Epithelial cell of prostate (primary cell): ENCODE measurements at regions not wholly inside any gene's neighbourhood (a gene's known extent, or its start where the extent isn't known, plus 50 kb on each side); places are given as distances from the start of the nearest gene placed in this dataset.

Experiments
- DNase-seq: peaks from one replicate; pipeline ENCODE4 v3.0.0-alpha.2; 2011; ENCODE audit warnings: low read depth, low spot score
- H3K27ac ChIP-seq: fragments of 450-650 bp; 2 replicates; pipeline ENCODE4 v1.5.1; 2017; ENCODE audit warnings: mild to moderate bottlenecking

DNA sequence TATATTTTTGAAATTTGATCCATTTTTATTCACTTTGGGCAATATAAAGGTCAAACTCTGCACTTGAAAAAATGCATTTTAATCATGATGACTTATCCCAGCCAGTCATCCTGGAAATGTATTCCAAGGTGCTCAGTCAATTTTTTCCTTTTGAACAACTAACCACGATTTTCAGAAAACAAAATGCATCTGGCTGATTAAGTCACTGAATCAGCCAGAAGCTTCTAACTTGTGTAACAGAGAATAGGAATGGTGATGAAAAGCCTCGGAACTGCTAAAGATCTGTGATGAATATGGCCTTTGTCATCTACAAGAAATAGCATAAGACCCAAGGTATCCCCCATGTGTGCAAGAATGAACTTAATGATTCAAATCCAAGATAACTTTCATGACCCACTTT, 572.7 kb downstream of the EPHA4 start:
- H3K27ac ChIP-seq, result no peak overlapping the region
- DNase-seq, result no peak

DNA sequence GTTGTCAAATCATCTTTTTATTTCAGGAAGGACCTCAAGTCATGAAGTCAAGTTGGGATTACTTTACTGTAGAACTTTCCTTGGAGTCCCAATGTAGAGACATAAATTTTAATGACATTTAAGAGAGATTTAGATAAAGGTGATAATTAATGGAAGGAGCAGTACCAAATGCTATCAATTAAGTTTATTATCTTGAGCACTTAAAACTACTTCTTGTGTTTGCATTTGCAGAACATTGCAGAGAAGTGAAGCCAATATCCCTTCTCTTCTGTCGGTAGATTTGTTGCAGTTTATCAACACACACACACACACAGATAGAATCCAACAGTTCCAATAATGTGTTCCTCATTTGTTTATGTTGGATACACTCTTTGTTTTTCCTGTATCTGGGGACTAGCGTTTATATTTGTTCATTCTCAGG, 570.7 kb downstream of the EPHA4 start:
- no peak overlapping the region for H3K27ac ChIP-seq
- DNase-seq, result no peak

DNA sequence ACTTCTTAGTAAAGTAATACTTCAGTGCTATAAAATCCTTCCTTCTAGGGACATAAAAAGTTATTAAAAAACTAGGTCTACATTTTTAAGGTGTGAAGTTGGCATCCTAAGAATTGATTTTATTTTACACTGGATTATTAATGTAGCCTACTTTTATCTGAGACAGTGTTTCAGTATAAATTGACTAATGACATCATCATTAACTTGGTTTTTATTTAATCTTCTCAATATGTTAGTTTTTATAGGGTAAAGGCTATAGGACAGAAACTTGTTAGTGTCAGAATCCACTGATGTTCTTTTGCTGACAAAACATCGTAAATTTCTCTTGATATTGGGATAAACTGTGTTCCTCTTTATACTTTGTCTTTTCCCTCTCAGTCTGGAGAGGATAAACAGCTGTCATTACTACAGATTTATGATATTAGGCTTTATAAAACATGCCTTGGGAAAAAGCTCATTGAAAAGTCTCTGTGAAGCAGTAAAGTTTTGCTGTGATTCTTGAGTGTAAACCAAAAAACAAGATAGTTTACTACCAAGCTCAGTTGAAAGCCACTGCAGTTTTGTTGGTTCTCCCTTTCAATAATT, 569.9 kb downstream of the EPHA4 start:
- no peak for DNase-seq
- no peak overlapping the region for H3K27ac ChIP-seq

GRCh38 chr2:221005338-221005737, 566.8 kb downstream of the EPHA4 start:
- no peak overlapping the region for H3K27ac ChIP-seq
- DNase-seq, result no peak

- no peak for DNase-seq
- H3K27ac ChIP-seq, result no peak overlapping the region
Observed at GRCh38 chr2:221006084-221006483, 566.0 kb downstream of the EPHA4 start.

GRCh38 chr2:221016551-221016950, 555.6 kb downstream of the EPHA4 start:
- H3K27ac ChIP-seq, result no peak overlapping the region
- no peak for DNase-seq

- H3K27ac ChIP-seq, result no peak overlapping the region
- no peak for DNase-seq
Observed at GRCh38 chr2:221018262-221018661, 553.8 kb downstream of the EPHA4 start.

- DNase-seq, result no peak
- H3K27ac ChIP-seq, result no peak overlapping the region
Observed at GRCh38 chr2:221019668-221020067, 552.4 kb downstream of the EPHA4 start.

DNA sequence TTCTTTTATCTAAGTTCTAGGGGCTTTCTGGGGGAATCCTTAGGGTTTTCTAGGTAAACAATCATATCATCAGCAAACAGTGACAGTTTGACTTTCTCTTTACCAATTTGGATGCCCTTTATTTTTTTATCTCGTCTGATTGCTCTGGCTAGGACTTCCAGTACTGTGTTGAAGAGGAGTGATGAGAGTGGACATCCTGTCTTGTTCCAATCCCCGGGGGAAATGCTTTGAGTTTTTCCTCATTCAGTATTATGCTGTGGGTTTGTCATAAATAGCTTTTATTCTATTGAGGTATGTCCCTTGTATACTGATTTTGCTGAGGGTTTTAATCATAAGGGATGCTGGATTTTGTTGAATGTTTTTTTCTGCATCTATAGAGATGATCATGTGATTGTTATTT, 549.5 kb downstream of the EPHA4 start:
- H3K27ac ChIP-seq, result no peak overlapping the region
- DNase-seq, result no peak

DNA sequence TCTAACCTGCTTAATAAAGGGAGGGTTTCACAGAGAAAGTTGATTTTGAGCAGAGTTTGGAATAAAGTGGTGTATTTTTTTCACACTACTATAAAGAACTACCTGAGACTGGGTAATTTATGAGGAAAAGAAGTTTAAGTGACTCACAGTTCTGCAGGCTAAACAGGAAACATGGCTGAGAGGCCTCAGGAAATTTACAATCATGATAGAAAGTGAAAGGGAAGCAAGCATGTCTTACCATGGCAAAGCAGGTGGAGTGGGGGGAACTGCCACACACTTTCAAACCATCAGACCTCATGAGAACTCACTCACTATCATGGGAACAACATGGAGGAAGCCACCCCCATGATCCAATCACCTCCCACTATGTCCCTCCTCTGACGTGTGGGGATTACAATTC, 546.7 kb downstream of the EPHA4 start:
- DNase-seq, result no peak
- no peak overlapping the region for H3K27ac ChIP-seq

GRCh38 chr2:221034026-221034701, 537.9 kb downstream of the EPHA4 start:
- no peak for DNase-seq
- no peak overlapping the region for H3K27ac ChIP-seq

DNA sequence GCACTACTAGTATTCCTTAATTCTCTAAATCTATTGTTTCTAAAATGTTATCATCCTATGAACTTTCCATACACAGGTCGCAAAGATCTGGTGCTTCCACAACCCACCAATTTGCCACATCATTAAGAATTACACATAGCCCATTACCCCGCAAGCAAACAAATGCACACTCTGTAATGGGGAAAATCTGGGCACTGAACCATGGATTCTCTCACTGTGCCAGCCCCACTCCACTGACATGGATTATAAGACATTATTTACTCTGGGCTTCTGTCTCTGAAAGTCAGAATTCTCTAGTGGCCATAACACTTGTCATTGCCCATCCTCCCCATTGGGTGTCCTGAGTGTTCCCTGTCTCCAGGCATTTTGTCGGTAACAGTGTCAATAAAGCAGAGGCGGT, 537.1 kb downstream of the EPHA4 start:
- no peak for DNase-seq
- no peak overlapping the region for H3K27ac ChIP-seq

GRCh38 chr2:221042926-221043325, 529.2 kb downstream of the EPHA4 start:
- no peak for DNase-seq
- H3K27ac ChIP-seq, result no peak overlapping the region

GRCh38 chr2:221044781-221045180, 527.3 kb downstream of the EPHA4 start:
- no peak for DNase-seq
- no peak overlapping the region for H3K27ac ChIP-seq

DNA sequence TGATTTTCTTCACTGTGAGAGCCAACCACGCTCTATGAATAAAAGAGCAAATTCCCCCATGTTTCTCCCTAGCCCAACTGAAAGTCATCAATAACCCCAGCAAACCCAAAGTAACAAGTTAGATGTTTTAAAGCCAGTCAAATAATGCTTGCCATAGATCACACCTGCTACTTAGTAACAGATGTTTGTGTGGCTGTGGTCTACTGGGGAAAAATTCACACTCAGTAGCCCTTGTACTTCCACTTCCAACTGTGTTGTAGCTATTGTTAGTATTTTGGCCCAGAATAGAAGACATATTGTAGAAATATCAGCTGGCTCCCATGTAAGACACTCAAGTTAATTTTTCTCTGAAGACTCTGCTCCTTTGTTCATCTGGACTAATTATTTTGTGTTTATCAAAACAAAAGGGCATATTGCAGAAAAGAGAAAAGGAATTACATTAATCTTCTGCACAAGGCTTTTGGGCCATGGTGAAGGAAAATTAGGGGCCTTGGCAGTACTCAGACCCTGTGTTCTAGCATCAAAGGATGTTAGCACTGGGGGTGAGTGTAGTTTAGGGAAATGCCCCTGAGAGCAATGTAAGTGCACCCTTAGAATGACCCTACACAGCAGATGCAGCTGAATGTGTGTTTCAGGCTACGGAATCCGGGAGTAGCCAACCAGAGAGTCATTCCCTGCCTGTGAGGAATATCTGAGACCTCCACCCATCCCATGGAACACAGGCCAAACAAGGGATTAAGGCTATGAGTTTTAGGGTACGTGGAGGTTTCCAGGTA, 521.9 kb downstream of the EPHA4 start:
- no peak for DNase-seq
- H3K27ac ChIP-seq, result no peak overlapping the region

DNA sequence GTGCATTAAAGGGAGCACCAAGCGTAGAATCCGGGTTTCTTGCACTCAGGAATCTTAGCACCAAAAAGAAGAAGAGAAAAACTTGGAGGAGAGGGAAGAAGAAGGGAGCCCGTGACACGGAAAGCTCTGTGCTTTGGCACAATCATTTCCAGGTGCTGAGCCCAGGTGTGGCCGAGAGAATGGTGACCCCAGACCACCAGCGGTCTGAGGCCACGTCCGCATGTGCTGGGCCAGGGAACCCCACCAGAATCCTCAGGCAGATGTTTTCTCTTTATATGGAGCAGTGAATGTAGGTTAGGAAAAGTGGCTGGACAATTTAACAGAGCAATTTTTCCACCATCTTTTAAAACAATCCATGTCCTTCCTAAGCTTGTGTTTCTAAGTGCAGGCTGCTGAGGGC, 520.9 kb downstream of the EPHA4 start:
- H3K27ac ChIP-seq, result no peak overlapping the region
- no peak for DNase-seq

DNA sequence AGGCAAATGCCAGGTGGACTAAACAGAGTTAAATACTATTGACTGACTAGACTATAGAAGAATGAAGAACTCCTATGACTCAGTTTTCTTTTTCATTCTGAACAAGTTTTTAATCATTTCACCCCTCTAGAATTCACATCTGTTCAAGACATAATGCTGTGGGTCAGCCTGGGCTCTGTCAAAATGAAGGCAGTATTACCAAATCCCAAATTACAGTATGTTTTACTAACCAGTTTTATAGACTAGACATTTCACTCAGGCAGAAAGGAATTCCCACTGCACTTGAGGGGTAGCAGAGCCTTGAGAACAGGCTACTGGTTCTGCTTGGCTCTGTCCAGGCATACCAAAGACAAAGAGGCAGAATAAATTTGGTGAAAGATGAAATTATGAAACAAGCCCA, 511.7 kb downstream of the EPHA4 start:
- H3K27ac ChIP-seq, result no peak overlapping the region
- no peak for DNase-seq

DNA sequence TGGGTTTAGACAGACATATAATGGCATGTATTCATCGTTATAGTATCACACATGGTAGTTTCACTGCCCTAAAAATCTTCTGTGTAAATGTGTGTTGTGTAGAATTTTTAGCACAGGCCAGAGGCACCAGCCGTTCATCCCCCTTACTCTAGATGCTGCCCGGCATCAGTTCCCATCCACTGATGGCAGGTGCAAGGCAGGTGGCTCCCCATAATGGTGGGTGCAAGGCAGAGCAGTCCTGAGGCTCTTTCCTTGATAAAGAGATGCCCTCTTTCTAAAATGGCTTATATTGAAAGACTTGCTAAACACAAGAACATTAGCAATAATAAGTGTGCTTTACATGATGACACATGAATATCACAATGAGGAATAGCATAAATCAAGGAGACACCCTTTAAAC, 508.5 kb downstream of the EPHA4 start:
- no peak for DNase-seq
- H3K27ac ChIP-seq, result no peak overlapping the region

DNA sequence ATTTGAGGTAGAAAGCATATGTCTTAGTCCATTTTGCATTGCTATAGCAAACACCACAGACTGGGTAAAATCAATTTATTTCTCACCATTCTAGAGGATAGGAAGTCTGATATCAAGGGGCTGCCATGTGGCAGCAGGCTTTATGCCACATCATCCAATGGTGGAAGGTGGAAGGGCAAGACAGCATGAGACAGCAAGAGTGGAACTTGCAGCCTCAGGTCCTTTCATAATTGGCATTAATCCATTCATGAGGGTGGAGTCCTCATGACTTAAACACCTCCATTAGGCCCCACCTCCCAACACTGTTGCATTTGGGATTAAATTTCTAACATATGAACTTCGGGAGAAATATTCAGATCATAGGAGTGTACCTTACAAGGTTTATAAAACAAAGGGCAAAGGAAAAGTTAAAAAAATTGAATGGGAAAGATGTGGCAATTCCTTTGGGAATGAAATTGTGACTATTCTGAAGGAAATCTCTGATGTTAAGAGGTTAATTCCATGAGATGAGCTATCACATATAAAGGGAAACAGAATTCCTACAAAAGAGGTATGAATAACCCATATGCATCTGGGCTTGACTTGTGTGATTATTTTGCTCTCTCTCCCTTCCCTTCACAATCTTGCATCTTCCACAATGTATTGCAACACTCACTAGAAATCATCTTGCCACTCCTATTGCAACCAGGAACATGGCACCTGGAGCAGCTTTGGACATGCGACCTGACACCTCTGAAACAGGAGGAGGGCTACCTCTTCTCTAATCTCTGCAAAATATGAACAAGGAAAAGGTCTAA, 507.8 kb downstream of the EPHA4 start:
- H3K27ac ChIP-seq, result no peak overlapping the region
- DNase-seq, result no peak

DNA sequence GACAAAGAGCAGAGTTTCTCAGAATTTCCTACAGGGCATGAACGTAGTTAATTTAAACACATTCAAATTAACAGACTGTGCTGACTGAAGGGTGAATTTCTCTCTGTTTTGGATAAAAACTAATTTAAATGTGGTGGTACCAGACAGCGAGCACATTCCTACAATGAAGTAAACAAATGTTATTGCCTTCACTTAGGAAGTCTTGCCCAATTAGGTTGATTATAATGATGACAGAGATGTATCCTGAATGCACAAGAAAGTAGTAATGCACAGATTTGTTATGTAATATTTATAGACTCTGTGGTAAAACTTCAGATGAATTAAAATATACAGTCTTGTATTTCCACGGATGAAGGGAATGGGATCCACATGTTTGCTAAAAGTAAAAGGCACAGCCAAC, 507.2 kb downstream of the EPHA4 start:
- no peak overlapping the region for H3K27ac ChIP-seq
- DNase-seq, result no peak

DNA sequence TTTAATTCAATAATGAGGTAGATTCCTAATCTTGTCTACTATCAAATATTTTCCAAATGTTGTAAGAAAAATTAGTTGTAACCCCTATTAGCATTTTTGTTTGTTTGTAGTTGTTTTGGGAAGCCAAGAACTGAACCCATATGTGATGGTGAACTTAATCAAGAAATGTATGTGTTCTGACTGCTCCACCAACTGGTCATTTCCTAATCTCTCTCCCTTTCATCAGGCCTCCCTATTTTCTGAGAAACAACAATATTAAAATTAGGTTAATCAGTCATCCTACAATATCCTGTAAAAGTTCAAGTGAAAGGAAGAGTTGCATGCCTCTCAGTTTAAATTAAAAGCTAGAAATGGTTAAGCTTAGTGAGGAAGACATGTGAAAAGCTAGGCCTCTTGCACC, 504.0 kb downstream of the EPHA4 start:
- no peak overlapping the region for H3K27ac ChIP-seq
- no peak for DNase-seq
